Subcutaneous abdominal adipose tissue (tissue), 5 donors: ENCODE measurements at regions not wholly inside any gene's neighbourhood (a gene's known extent, or its start where the extent isn't known, plus 50 kb on each side); places are given as distances from the start of the nearest gene placed in this dataset.

Experiments
- H3K27ac ChIP-seq: one replicate; pipeline ENCODE4 v1.7.0; 2013; ENCODE audit warnings: low read depth, mild to moderate bottlenecking, inconsistent platforms, low read length, moderate library complexity
- H3K27me3 ChIP-seq, 5 donors: one replicate each; pipeline ENCODE4 v1.7.0; 2013; ENCODE audit warnings: low read length in 5 of 5, inconsistent platforms in 1 of 5; ENCODE audit not compliant: control insufficient read depth in 5 of 5, insufficient read depth in 4 of 5
- H3K36me3 ChIP-seq, 5 donors: one replicate each; pipeline ENCODE4 v1.7.0; 2013; ENCODE audit warnings: low read length in 5 of 5; ENCODE audit not compliant: control insufficient read depth in 5 of 5, insufficient read depth in 5 of 5
- H3K4me1 ChIP-seq, 5 donors: one replicate each; pipeline ENCODE4 v1.7.0; 2013; ENCODE audit warnings: low read length in 5 of 5, mild to moderate bottlenecking in 3 of 5, moderate library complexity in 1 of 5; ENCODE audit not compliant: control insufficient read depth in 5 of 5, insufficient read depth in 5 of 5
- H3K4me3 ChIP-seq, 5 donors: one replicate each; pipeline ENCODE4 v1.7.0; 2013; ENCODE audit warnings: low read length in 5 of 5, low read depth in 1 of 5
- H3K9ac ChIP-seq, 5 donors: one replicate each; pipeline ENCODE4 v1.7.0; 2013; ENCODE audit warnings: low read length in 5 of 5, mild to moderate bottlenecking in 4 of 5, moderate library complexity in 3 of 5
- H3K9me3 ChIP-seq, 5 donors: one replicate each; pipeline ENCODE4 v1.7.0; 2013; ENCODE audit warnings: low read length in 5 of 5; ENCODE audit not compliant: control insufficient read depth in 5 of 5
- donor health status: healthy.
- donor health status: healthy.
- donor health status: healthy.
- donor health status: healthy.
- donor health status: healthy.

GRCh38 chr5:125750147-125750860, 672.9 kb upstream of the GRAMD2B start:
- H3K36me3 ChIP-seq: no peaks in the 10 kb centered on the region
- no peaks in the 10 kb centered on the region for H3K27me3 ChIP-seq
- no peaks in the 10 kb centered on the region for H3K9me3 ChIP-seq
- no peak overlapping the region for H3K4me3 ChIP-seq
- no peak overlapping the region for H3K9ac ChIP-seq
- H3K27ac ChIP-seq: no peak overlapping the region
- no peaks in the 10 kb centered on the region for H3K4me1 ChIP-seq

GRCh38 chr5:125750861-125751186, 672.4 kb upstream of the GRAMD2B start:
- Histone ChIP-seq H3K27ac (no peak overlapping the region), H3K36me3 (no peaks in the 10 kb centered on the region), H3K9me3 (no peaks in the 10 kb centered on the region), H3K27me3 (no peaks in the 10 kb centered on the region), H3K4me3 (no peak overlapping the region), H3K9ac (no peak overlapping the region), H3K4me1 (no peaks in the 10 kb centered on the region)

- Histone ChIP-seq H3K36me3 (no peaks in the 10 kb centered on the region), H3K4me3 (no peak overlapping the region), H3K27ac (no peak overlapping the region), H3K9me3 (peaks cover 0 to 2% (median 0%) of the 10 kb centered on the region in 5 donors), H3K9ac (no peak overlapping the region), H3K4me1 (peaks cover 0 to 3% (median 0%) of the 10 kb centered on the region in 5 donors), H3K27me3 (no peaks in the 10 kb centered on the region)
These were observed 666.8 kb upstream of the GRAMD2B start for GRCh38 chr5:125756456-125756855.

- H3K36me3 ChIP-seq: no peaks in the 10 kb centered on the region
- H3K27me3 ChIP-seq: no peaks in the 10 kb centered on the region
- peaks cover 0 to 10% (median 4%) of the 10 kb centered on the region in 5 donors for H3K9me3 ChIP-seq
- no peak overlapping the region for H3K9ac ChIP-seq
- H3K27ac ChIP-seq: no peak overlapping the region
- H3K4me3 ChIP-seq: no peak overlapping the region
- no peaks in the 10 kb centered on the region for H3K4me1 ChIP-seq
These were observed 656.5 kb upstream of the GRAMD2B start for GRCh38 chr5:125766706-125767105.

GRCh38 chr5:125775896-125776295, 647.3 kb upstream of the GRAMD2B start:
- Histone ChIP-seq H3K4me3 (no peak overlapping the region), H3K9me3 (no peaks in the 10 kb centered on the region), H3K27me3 (no peaks in the 10 kb centered on the region), H3K9ac (no peak overlapping the region), H3K27ac (no peak overlapping the region), H3K36me3 (no peaks in the 10 kb centered on the region), H3K4me1 (no peaks in the 10 kb centered on the region)

GRCh38 chr5:125776656-125777139, 646.5 kb upstream of the GRAMD2B start:
- no peak overlapping the region for H3K9ac ChIP-seq
- no peak overlapping the region for H3K27ac ChIP-seq
- no peaks in the 10 kb centered on the region for H3K9me3 ChIP-seq
- no peaks in the 10 kb centered on the region for H3K36me3 ChIP-seq
- no peaks in the 10 kb centered on the region for H3K4me1 ChIP-seq
- no peak overlapping the region for H3K4me3 ChIP-seq
- no peaks in the 10 kb centered on the region for H3K27me3 ChIP-seq

GRCh38 chr5:125778791-125779190, 644.4 kb upstream of the GRAMD2B start:
- Histone ChIP-seq H3K9me3 (no peaks in the 10 kb centered on the region), H3K9ac (no peak overlapping the region)

GRCh38 chr5:125785407-125785806, 637.8 kb upstream of the GRAMD2B start:
- H3K4me3 ChIP-seq: no peak overlapping the region
- peaks cover 0 to 3% (median 0%) of the 10 kb centered on the region in 5 donors for H3K9me3 ChIP-seq
- H3K27me3 ChIP-seq: no peaks in the 10 kb centered on the region
- H3K27ac ChIP-seq: no peak overlapping the region
- no peaks in the 10 kb centered on the region for H3K4me1 ChIP-seq
- no peaks in the 10 kb centered on the region for H3K36me3 ChIP-seq
- H3K9ac ChIP-seq: no peak overlapping the region

More at GRCh38 chr5:125778791-125779190, 644.4 kb upstream of the GRAMD2B start:
- Histone ChIP-seq H3K27me3 (no peaks in the 10 kb centered on the region), H3K4me3 (no peak overlapping the region), H3K36me3 (no peaks in the 10 kb centered on the region), H3K27ac (no peak overlapping the region), H3K4me1 (no peaks in the 10 kb centered on the region)

- H3K36me3 ChIP-seq: no peaks in the 10 kb centered on the region
These were observed 637.2 kb upstream of the GRAMD2B start for GRCh38 chr5:125786021-125786420.

GRCh38 chr5:125793470-125793869, 629.7 kb upstream of the GRAMD2B start:
- H3K4me1 ChIP-seq: no peaks in the 10 kb centered on the region
- H3K4me3 ChIP-seq: no peak overlapping the region
- H3K27ac ChIP-seq: no peak overlapping the region
- H3K9me3 ChIP-seq: no peaks in the 10 kb centered on the region
- no peaks in the 10 kb centered on the region for H3K36me3 ChIP-seq
- H3K27me3 ChIP-seq: no peaks in the 10 kb centered on the region
- no peak overlapping the region for H3K9ac ChIP-seq

More at GRCh38 chr5:125786021-125786420, 637.2 kb upstream of the GRAMD2B start:
- H3K27ac ChIP-seq: no peak overlapping the region
- peaks cover 0 to 3% (median 0%) of the 10 kb centered on the region in 5 donors for H3K9me3 ChIP-seq
- no peaks in the 10 kb centered on the region for H3K27me3 ChIP-seq
- no peak overlapping the region for H3K4me3 ChIP-seq
- H3K9ac ChIP-seq: no peak overlapping the region
- no peaks in the 10 kb centered on the region for H3K4me1 ChIP-seq
